Smooth muscle cell (in vitro differentiated cells): ENCODE measurements at regions not wholly inside any gene's neighbourhood (a gene's known extent, or its start where the extent isn't known, plus 50 kb on each side); places are given as distances from the start of the nearest gene placed in this dataset.
"Not testable (repeated sequence)": the region's sequence is repeated elsewhere in the genome, so short reads cannot be mapped to it uniquely, and the experiment has no call there.

Experiments
- DNase-seq: peaks from one replicate; lab custom pipeline; 2025; ENCODE audit not compliant: unreplicated experiment; lab: John Stamatoyannopoulos, UW
- H2AFZ ChIP-seq: fragments of 200-600 bp; sonication (generic); 2 replicates; pipeline ENCODE4 v1.6.0; 2016; ENCODE audit warnings: antibody characterized with exemption, low read depth, mild to moderate bottlenecking
- H3F3A ChIP-seq: fragments of 200-600 bp; sonication (generic); 2 replicates; pipeline ENCODE4 v1.6.0; 2017; ENCODE audit warnings: antibody characterized with exemption, low read depth
- H3K27ac ChIP-seq: fragments of 200-600 bp; sonication (generic); 2 replicates; pipeline ENCODE4 v1.5.1; 2016; ENCODE audit warnings: low read depth, mild to moderate bottlenecking
- H3K27me3 ChIP-seq: fragments of 200-600 bp; sonication (generic); 2 replicates; pipeline ENCODE4 v1.6.1; 2016; ENCODE audit warnings: low read depth, mild to moderate bottlenecking
- H3K36me3 ChIP-seq: fragments of 200-600 bp; sonication (generic); 2 replicates; pipeline ENCODE4 v1.5.1; 2016; ENCODE audit warnings: low read depth
- H3K4me1 ChIP-seq: fragments of 200-600 bp; sonication (generic); 2 replicates; pipeline ENCODE4 v1.5.1; 2016; ENCODE audit warnings: low read depth
- H3K4me2 ChIP-seq: fragments of 200-600 bp; sonication (generic); 2 replicates; pipeline ENCODE4 v1.6.0; 2016; ENCODE audit warnings: mild to moderate bottlenecking
- H3K4me3 ChIP-seq: fragments of 200-600 bp; sonication (generic); 2 replicates; pipeline ENCODE4 v1.5.1; 2016; ENCODE audit warnings: mild to moderate bottlenecking
- H3K79me2 ChIP-seq: fragments of 200-600 bp; sonication (generic); 2 replicates; pipeline ENCODE4 v1.6.0; 2016; ENCODE audit warnings: low read depth, mild to moderate bottlenecking
- H3K9ac ChIP-seq: fragments of 200-600 bp; sonication (generic); 2 replicates; pipeline ENCODE4 v1.6.0; 2016; ENCODE audit warnings: low read depth
- H3K9me3 ChIP-seq: fragments of 200-600 bp; sonication (generic); replicated peaks from 2 replicates; pipeline ENCODE4 v1.5.1; 2016; ENCODE audit warnings: low read depth
- H4K20me1 ChIP-seq: fragments of 200-600 bp; sonication (generic); 2 replicates; pipeline ENCODE4 v1.6.0; 2016; ENCODE audit warnings: low read depth
- WGBS: methylation state at CpG from one replicate; pipeline ENCODE4 v1.1.7; 2016; ENCODE audit warnings: low lambda C conversion rate; 5-methylcytosine and 5-hydroxymethylcytosine counted together
- TF ChIP-seq, protein P1 (sequence below): fragments of 200-600 bp; sonication (generic); IDR thresholded peaks from 2 replicates; pipeline ENCODE4 v1.5.1; 2017; ENCODE audit warnings: borderline replicate concordance, mild to moderate bottlenecking, antibody characterized with exemption; ENCODE audit not compliant: insufficient read depth, poor library complexity, severe bottlenecking

GRCh38 chr16:22642416-22643088, 131.9 kb downstream of the NPIPB5 start:
- WGBS = 83% methylated on average over 9 of the region's 9 CpGs
- H3K36me3 ChIP-seq = no peaks in the 10 kb centered on the region
- H3K27me3 ChIP-seq = peaks cover 26% of the 10 kb centered on the region
- H3K4me3 ChIP-seq = no peak overlapping the region
- no peak overlapping the region for H2AFZ ChIP-seq
- TF ChIP-seq, protein P1, sequence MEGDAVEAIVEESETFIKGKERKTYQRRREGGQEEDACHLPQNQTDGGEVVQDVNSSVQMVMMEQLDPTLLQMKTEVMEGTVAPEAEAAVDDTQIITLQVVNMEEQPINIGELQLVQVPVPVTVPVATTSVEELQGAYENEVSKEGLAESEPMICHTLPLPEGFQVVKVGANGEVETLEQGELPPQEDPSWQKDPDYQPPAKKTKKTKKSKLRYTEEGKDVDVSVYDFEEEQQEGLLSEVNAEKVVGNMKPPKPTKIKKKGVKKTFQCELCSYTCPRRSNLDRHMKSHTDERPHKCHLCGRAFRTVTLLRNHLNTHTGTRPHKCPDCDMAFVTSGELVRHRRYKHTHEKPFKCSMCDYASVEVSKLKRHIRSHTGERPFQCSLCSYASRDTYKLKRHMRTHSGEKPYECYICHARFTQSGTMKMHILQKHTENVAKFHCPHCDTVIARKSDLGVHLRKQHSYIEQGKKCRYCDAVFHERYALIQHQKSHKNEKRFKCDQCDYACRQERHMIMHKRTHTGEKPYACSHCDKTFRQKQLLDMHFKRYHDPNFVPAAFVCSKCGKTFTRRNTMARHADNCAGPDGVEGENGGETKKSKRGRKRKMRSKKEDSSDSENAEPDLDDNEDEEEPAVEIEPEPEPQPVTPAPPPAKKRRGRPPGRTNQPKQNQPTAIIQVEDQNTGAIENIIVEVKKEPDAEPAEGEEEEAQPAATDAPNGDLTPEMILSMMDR = no peak
- H3K79me2 ChIP-seq = no peaks in the 10 kb centered on the region
- no peaks in the 10 kb centered on the region for H3F3A ChIP-seq
- no peaks in the 10 kb centered on the region for H4K20me1 ChIP-seq
- no peak overlapping the region for H3K27ac ChIP-seq
- no peaks in the 10 kb centered on the region for H3K9me3 ChIP-seq
- no peaks in the 10 kb centered on the region for H3K4me1 ChIP-seq
- no peak overlapping the region for H3K9ac ChIP-seq
- H3K4me2 ChIP-seq = no peak overlapping the region
- no peak for DNase-seq

GRCh38 chr16:22643203-22643602, 132.5 kb downstream of the NPIPB5 start:
- H3K79me2 ChIP-seq, DNase-seq, H3K27ac ChIP-seq, H3K9me3 ChIP-seq, H3K4me2 ChIP-seq, H3K4me1 ChIP-seq, H3K4me3 ChIP-seq, H2AFZ ChIP-seq, H4K20me1 ChIP-seq, H3K36me3 ChIP-seq, H3K9ac ChIP-seq, H3F3A ChIP-seq: not testable (repeated sequence)
- WGBS = 89% methylated on average over 5 of the region's 5 CpGs
- peaks cover 33% of the 10 kb centered on the region for H3K27me3 ChIP-seq

- H3K27ac ChIP-seq = no peak overlapping the region
- no peak overlapping the region for H3K4me3 ChIP-seq
- H2AFZ ChIP-seq = no peak overlapping the region
- H3K4me2 ChIP-seq = no peak overlapping the region
- no peak for DNase-seq
- no peak overlapping the region for H3K9ac ChIP-seq
- no peaks in the 10 kb centered on the region for H3F3A ChIP-seq
- no peaks in the 10 kb centered on the region for H4K20me1 ChIP-seq
- no peaks in the 10 kb centered on the region for H3K79me2 ChIP-seq
- H3K36me3 ChIP-seq = no peaks in the 10 kb centered on the region
- H3K27me3 ChIP-seq = peaks cover 38% of the 10 kb centered on the region
- no peaks in the 10 kb centered on the region for H3K9me3 ChIP-seq
- TF ChIP-seq, protein P1 = no peak
- WGBS = 84% methylated on average over 2 of the region's 2 CpGs
- no peaks in the 10 kb centered on the region for H3K4me1 ChIP-seq
Observed at GRCh38 chr16:22643886-22644285, 133.2 kb downstream of the NPIPB5 start.

DNA sequence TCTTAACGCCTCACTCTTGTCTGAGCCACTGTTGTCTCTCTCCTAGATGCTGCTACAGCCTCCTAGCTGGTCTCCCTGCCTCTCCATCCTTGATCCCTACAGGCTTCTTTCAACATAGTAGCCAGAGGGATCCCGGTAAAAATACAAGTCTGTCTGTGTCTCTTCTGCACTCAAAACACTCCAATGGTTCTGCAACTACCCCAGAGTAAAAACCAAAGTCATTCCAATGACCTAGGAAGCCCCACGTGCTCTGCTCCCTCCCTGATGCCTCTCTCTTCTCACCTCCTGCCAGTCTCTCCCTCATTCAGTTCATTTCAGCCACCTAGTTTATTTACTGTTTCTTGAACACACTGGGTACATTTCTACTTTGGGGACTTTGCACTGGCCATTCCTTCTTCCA, 135.2 kb downstream of the NPIPB5 start:
- Histone ChIP-seq H3K36me3 (no peaks in the 10 kb centered on the region), H3K4me3 (no peak overlapping the region), H3K9me3 (no peaks in the 10 kb centered on the region), H4K20me1 (no peaks in the 10 kb centered on the region), H3K4me2 (no peak overlapping the region), H3K4me1 (no peaks in the 10 kb centered on the region), H2AFZ (no peak overlapping the region), H3K27me3 (peaks cover 38% of the 10 kb centered on the region), H3K79me2 (no peaks in the 10 kb centered on the region), H3F3A (no peaks in the 10 kb centered on the region), H3K9ac (no peak overlapping the region), H3K27ac (no peak overlapping the region)
- DNase-seq = no peak
- 72% methylated on average over 3 of the region's 3 CpGs for WGBS
- TF ChIP-seq, protein P1 = no peak
